Endothelial cell of umbilical vein (primary cell): ENCODE measurements at regions not wholly inside any gene's neighbourhood (a gene's known extent, or its start where the extent isn't known, plus 50 kb on each side); places are given as distances from the start of the nearest gene placed in this dataset.

Experiments
- BruUV-seq: library from RNA; stranded (reverse); fragments of 400-500 nt; replicated peaks from 2 replicates; lab custom pipeline; 2021; lab: Mats Ljungman, UMichigan
- CTCF ChIA-PET: fragments of 300-600, 350-600 bp; sonication (Branson Sonifier 250); formaldehyde crosslinking; loops from one replicate; lab custom pipeline; 2021; ENCODE audit warnings: antibody characterized with exemption, inconsistent platforms; lab: Charles Lee
- POLR2A ChIA-PET: fragments of 300-600, 350-600 bp; sonication (Branson Sonifier 250); formaldehyde crosslinking; loops from one replicate; lab custom pipeline; 2021; ENCODE audit warnings: antibody characterized with exemption, inconsistent platforms; lab: Charles Lee
- DNase-seq: peaks from one replicate; pipeline ENCODE4 v3.0.0-alpha.2; 2011; ENCODE audit warnings: low read depth, low spot score
- FAIRE-seq: peaks from 2 replicates; lab custom pipeline; 2011; peaks lifted over from hg19 to GRCh38; lab: Jason Lieb, UNC
- H2AFZ ChIP-seq: 2 replicates; pipeline ENCODE4 v1.6.0; 2012; ENCODE audit warnings: low read depth, low read length, control low read depth, inconsistent platforms
- H3K27ac ChIP-seq: 2 replicates; pipeline ENCODE4 v1.5.1; 2011; ENCODE audit warnings: low read depth, mild to moderate bottlenecking, control low read depth, low read length, moderate library complexity; ENCODE audit not compliant: insufficient read depth
- H3K27me3 ChIP-seq, 2 experiments: 2 replicates each; pipeline versions ENCODE4 v1.6.0 to v1.6.1; 2011; ENCODE audit warnings: low read length in 2 of 2, mixed read lengths in 1 of 2; ENCODE audit not compliant: control insufficient read depth in 2 of 2, insufficient read depth in 2 of 2
- H3K36me3 ChIP-seq, 2 experiments: 2 replicates in 1 of 2; 3 replicates in 1 of 2; pipeline ENCODE4 v1.5.1; 2011; ENCODE audit warnings: low read length in 2 of 2, mild to moderate bottlenecking in 1 of 2, moderate library complexity in 1 of 2; ENCODE audit not compliant: control insufficient read depth in 2 of 2, insufficient read depth in 2 of 2; ENCODE audit errors: extremely low read depth in 1 of 2
- H3K4me1 ChIP-seq: 3 replicates; pipeline ENCODE4 v1.5.1; 2011; ENCODE audit warnings: mild to moderate bottlenecking, low read length; ENCODE audit not compliant: control insufficient read depth, insufficient read depth; ENCODE audit errors: extremely low read depth
- H3K4me2 ChIP-seq: 2 replicates; pipeline ENCODE4 v1.6.1; 2011; ENCODE audit warnings: low read length, control low read depth, mixed read lengths; ENCODE audit not compliant: insufficient read depth
- H3K4me3 ChIP-seq, 3 experiments: fragments of 200-600 bp in 1 of 3; sonication (generic), shearing (Covaris generic) in 1 of 3; replicated peaks in 1 of 3; 2 replicates each; pipeline ENCODE4 v1.5.1; 2011 to 2016; ENCODE audit warnings: control low read depth in 3 of 3, low read length in 3 of 3, mild to moderate bottlenecking in 2 of 3, inconsistent platforms in 1 of 3, low read depth in 1 of 3, moderate library complexity in 1 of 3; ENCODE audit not compliant: insufficient read depth in 1 of 3
- H3K79me2 ChIP-seq: 2 replicates; pipeline ENCODE4 v1.6.0; 2012; ENCODE audit warnings: low read length, inconsistent platforms; ENCODE audit not compliant: control insufficient read depth, insufficient read depth
- H3K9ac ChIP-seq: replicated peaks from 2 replicates; pipeline ENCODE3; 2011; ENCODE audit warnings: low read length, control low read depth; ENCODE audit not compliant: insufficient read depth; ENCODE audit errors: extremely low read depth
- H3K9me1 ChIP-seq: replicated peaks from 3 replicates; pipeline ENCODE4 v1.6.0; 2011; ENCODE audit warnings: mild to moderate bottlenecking, low read length; ENCODE audit not compliant: control insufficient read depth, insufficient read depth; ENCODE audit errors: extremely low read depth
- H3K9me3 ChIP-seq: replicated peaks from 2 replicates; pipeline ENCODE4 v1.5.1; 2012; ENCODE audit warnings: low read length, inconsistent platforms; ENCODE audit not compliant: control insufficient read depth, insufficient read depth
- H4K20me1 ChIP-seq: replicated peaks from 2 replicates; pipeline ENCODE3; 2011; ENCODE audit warnings: mild to moderate bottlenecking, low read length; ENCODE audit not compliant: control insufficient read depth, insufficient read depth; ENCODE audit errors: extremely low read depth
- CTCF ChIP-seq, 2 donors: IDR thresholded peaks; 1 replicate in 1 of 2; 2 replicates in 1 of 2; pipeline ENCODE4 v1.5.1; 2011; ENCODE audit warnings: low read length in 2 of 2, mild to moderate bottlenecking in 2 of 2, moderate library complexity in 2 of 2, control low read depth in 1 of 2, inconsistent platforms in 1 of 2, low read depth in 1 of 2; ENCODE audit not compliant: insufficient read depth in 1 of 2; ENCODE audit errors: extremely low read depth in 1 of 2
- EZH2 ChIP-seq: IDR thresholded peaks from 2 replicates; pipeline ENCODE4 v1.6.1; 2012; ENCODE audit warnings: borderline replicate concordance, low read depth, mild to moderate bottlenecking, moderate library complexity, low read length, inconsistent platforms; ENCODE audit not compliant: severe bottlenecking
- FOS ChIP-seq: IDR thresholded peaks from 2 replicates; pipeline ENCODE4 v1.6.1; 2011; ENCODE audit warnings: mild to moderate bottlenecking, low read length, moderate library complexity, borderline replicate concordance; ENCODE audit not compliant: insufficient read depth
- GATA2 ChIP-seq: IDR thresholded peaks from 2 replicates; pipeline ENCODE4 v1.7.0; 2011; ENCODE audit warnings: low read depth, mild to moderate bottlenecking, moderate library complexity, mixed read lengths, low read length; ENCODE audit not compliant: insufficient read length, insufficient read depth
- JUN ChIP-seq: IDR thresholded peaks from 2 replicates; pipeline ENCODE4 v1.6.1; 2011; ENCODE audit warnings: borderline replicate concordance, low read depth; ENCODE audit not compliant: insufficient read length, insufficient read depth
- MAX ChIP-seq: IDR thresholded peaks from 2 replicates; pipeline ENCODE4 v1.6.1; 2011; ENCODE audit not compliant: insufficient read depth, insufficient read length
- MYC ChIP-seq: IDR thresholded peaks from one replicate; pipeline ENCODE4 v1.6.1; 2011; ENCODE audit warnings: mild to moderate bottlenecking, low read depth, low read length
- POLR2A ChIP-seq: IDR thresholded peaks from 2 replicates; pipeline ENCODE4 v1.6.1; 2012; ENCODE audit warnings: low read depth, mild to moderate bottlenecking, control low read depth, low read length
- POLR2AphosphoS5 ChIP-seq: IDR thresholded peaks from 2 replicates; pipeline ENCODE4 v1.6.1; 2012; ENCODE audit warnings: low read depth, mild to moderate bottlenecking, control low read depth, low read length, moderate library complexity; ENCODE audit not compliant: insufficient read depth
- dilution Hi-C: fragments of 300-500 bp; cut with MboI; formaldehyde crosslinking; loops from one replicate; pipeline ENCODE4 v1.15.0; 2019; ENCODE audit warnings: low sequenced_read_pairs; ENCODE audit not compliant: extremely low pct_ligation_motif_present
- intact Hi-C: fragments of 100-400 bp; cut with micrococcal nuclease; formaldehyde crosslinking; loops from one replicate; pipeline ENCODE4 v1.10.0; 2022

GRCh38 chr3:135393159-135393558 lies 572.4 kb upstream of the PPP2R3A start:
- no peaks in the 10 kb centered on the region for H3K9me3 ChIP-seq
- no peak for DNase-seq
- H3K36me3 ChIP-seq = no peaks in the 10 kb centered on the region
- H3K9ac ChIP-seq = no peak overlapping the region
- POLR2A ChIA-PET = no interaction called here
- no peak overlapping the region for H3K4me2 ChIP-seq
- no peaks in the 10 kb centered on the region for H3K27me3 ChIP-seq
- CTCF ChIA-PET = no interaction called here
- H3K9me1 ChIP-seq = no peaks in the 10 kb centered on the region
- H3K79me2 ChIP-seq = no peaks in the 10 kb centered on the region
- no peak for FAIRE-seq
- H4K20me1 ChIP-seq = no peaks in the 10 kb centered on the region
- no peak overlapping the region for H2AFZ ChIP-seq
- intact Hi-C loops (no loop called here), dilution Hi-C loops (no loop called here)
- no peak overlapping the region for H3K4me3 ChIP-seq
- no TSS peak for BruUV-seq
- H3K27ac ChIP-seq = no peak overlapping the region
- TF ChIP-seq MYC (no peak), POLR2AphosphoS5 (no peak), POLR2A (no peak), FOS (no peak), EZH2 (no peak), CTCF (IDR thresholded peaks at IDR 0.05; ENCODE audit: extremely low read depth in 1 of 2, insufficient read depth in 1 of 2, low read depth in 1 of 2, low read length in 2 of 2) (no peak), JUN (no peak), GATA2 (no peak), MAX (no peak)
- no peaks in the 10 kb centered on the region for H3K4me1 ChIP-seq
